ENCODE measurements at regions not wholly inside any gene's neighbourhood (a gene's known extent, or its start where the extent isn't known, plus 50 kb on each side); places are given as distances from the start of the nearest gene placed in this dataset.

GRCh38 chr12:127562816-127563215 is 704.2 kb upstream of the TMEM132C start:
- POLR2A ChIA-PET: no interaction called here
- CTCF ChIA-PET: interaction anchor here (0.8 to 1.1 kb wide), 3 partner anchors 12 to 116 kb away, joined by 3 read pairs; no protein-coding TSS in a partner anchor
- no peak overlapping the region for H3K4me3 ChIP-seq (ENCODE audit: low read depth, low read length)
- DNase-seq (ENCODE audit: low read depth, low spot score): no peak
- no peak for TF ChIP-seq CTCF (IDR thresholded peaks at IDR 0.05; ENCODE audit: insufficient read depth, low read length, missing control alignments)

- no peak for TF ChIP-seq CTCF (IDR thresholded peaks at IDR 0.05; ENCODE audit: insufficient read depth, low read length, missing control alignments)
- ChIA-PET POLR2A (no interaction called here), CTCF (interaction anchor here (0.5 kb wide), 1 partner anchor 104 kb away, joined by 3 read pairs; no protein-coding TSS in a partner anchor)
- H3K4me3 ChIP-seq (ENCODE audit: low read depth, low read length): no peak overlapping the region
- DNase-seq (ENCODE audit: low read depth, low spot score): no peak
Observed at GRCh38 chr12:127565241-127565640, 701.7 kb upstream of the TMEM132C start.

- ChIA-PET CTCF (no interaction called here), POLR2A (no interaction called here)
- no peak for TF ChIP-seq CTCF (IDR thresholded peaks at IDR 0.05; ENCODE audit: insufficient read depth, low read length, missing control alignments)
- no peak for DNase-seq (ENCODE audit: low read depth, low spot score)
- H3K4me3 ChIP-seq (ENCODE audit: low read depth, low read length): no peak overlapping the region
Observed at GRCh38 chr12:127567531-127567930, 699.4 kb upstream of the TMEM132C start.

GRCh38 chr12:127570387-127570786 is 696.6 kb upstream of the TMEM132C start:
- DNase-seq (ENCODE audit: low read depth, low spot score): no peak
- CTCF ChIA-PET: interaction anchor here (1.7 kb wide), 1 partner anchor 10 kb away, joined by 6 read pairs; no protein-coding TSS in a partner anchor
- POLR2A ChIA-PET: no interaction called here
- TF ChIP-seq CTCF (IDR thresholded peaks at IDR 0.05; ENCODE audit: insufficient read depth, low read length, missing control alignments): no peak
- H3K4me3 ChIP-seq (ENCODE audit: low read depth, low read length): no peak overlapping the region

GRCh38 chr12:127570793-127571360 is 696.1 kb upstream of the TMEM132C start:
- ChIA-PET CTCF (interaction anchor here (1.6 kb wide), 1 partner anchor 11 kb away, joined by 5 read pairs; no protein-coding TSS in a partner anchor), POLR2A (no interaction called here)
- DNase-seq (ENCODE audit: low read depth, low spot score): no peak
- no peak for TF ChIP-seq CTCF (IDR thresholded peaks at IDR 0.05; ENCODE audit: insufficient read depth, low read length, missing control alignments)
- H3K4me3 ChIP-seq (ENCODE audit: low read depth, low read length): no peak overlapping the region

- no peak overlapping the region for H3K4me3 ChIP-seq (ENCODE audit: low read depth, low read length)
- POLR2A ChIA-PET: no interaction called here
- no peak for TF ChIP-seq CTCF (IDR thresholded peaks at IDR 0.05; ENCODE audit: insufficient read depth, low read length, missing control alignments)
- CTCF ChIA-PET: interaction anchor here (1.6 kb wide), 1 partner anchor 12 kb away, joined by 5 read pairs; no protein-coding TSS in a partner anchor
- DNase-seq (ENCODE audit: low read depth, low spot score): no peak
Observed at GRCh38 chr12:127571578-127571977, 695.4 kb upstream of the TMEM132C start.
